ENCODE measurements at regions not wholly inside any gene's neighbourhood (a gene's known extent, or its start where the extent isn't known, plus 50 kb on each side); places are given as distances from the start of the nearest gene placed in this dataset.
"Not testable (repeated sequence)": the region's sequence is repeated elsewhere in the genome, so short reads cannot be mapped to it uniquely, and the experiment has no call there.

DNA sequence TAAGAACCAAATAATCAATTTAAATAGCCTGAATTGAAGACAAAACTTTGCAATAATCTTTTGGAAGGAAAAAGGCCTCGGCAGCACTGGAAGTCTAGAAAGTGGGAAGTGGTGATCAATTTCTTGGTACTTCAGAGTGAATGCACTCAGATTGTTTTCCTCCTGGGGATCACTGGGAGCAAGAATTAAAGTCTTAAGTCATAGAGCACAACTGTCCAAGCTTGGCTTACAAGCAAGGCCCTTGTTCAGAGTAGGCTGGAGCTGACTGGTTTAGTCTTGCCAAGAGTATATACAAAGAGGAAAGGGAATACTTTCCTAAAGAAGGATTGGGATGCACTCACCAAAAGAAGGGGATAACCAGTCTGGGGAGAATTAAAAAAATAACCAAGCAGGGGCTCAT, 637.1 kb downstream of the CCSER2 start:
- intact Hi-C loops (cut with micrococcal nuclease; ENCODE audit: unreplicated experiment) = no loop called here
- CTCF ChIA-PET = no interaction called here

DNA sequence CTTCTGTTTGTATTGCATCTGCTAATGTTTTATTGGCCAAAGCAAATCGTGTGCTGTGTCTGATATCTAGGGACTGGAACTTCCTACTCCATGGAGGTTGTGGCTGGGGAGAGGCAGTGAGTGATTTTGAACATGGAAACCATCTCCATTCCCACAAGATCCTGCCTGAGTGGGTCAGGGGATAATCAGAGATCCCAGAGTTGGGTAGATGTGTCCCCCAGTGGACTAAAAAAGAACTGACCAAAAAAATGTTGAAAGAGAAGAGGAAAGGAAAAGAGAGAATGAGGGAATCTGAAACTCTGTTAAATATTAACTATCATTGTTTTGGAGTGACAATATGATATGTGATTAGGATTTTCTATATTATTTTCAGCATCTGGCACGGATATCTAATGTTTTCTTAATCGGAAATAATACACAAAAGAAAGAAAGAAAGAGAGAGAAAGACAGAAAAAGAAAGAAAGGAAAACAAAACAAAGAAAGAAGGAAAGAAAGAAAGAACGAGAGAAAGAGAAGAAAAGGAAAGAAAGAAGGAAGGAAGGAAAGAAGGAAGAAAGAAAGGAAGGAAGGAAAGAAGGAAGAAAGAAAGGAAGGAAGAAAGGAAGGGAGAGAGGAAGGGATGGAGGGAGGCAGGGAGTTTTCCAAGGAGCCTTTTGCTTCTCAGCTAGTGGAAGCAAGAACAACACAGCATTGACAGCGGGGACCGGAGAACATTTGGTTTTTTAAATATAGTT, 638.5 kb downstream of the CCSER2 start:
- no TSS peak for BruUV-seq (replicated peaks)
- no peak overlapping the region for H3K4me3 Mint-ChIP-seq (ENCODE audit: low read depth, unreplicated experiment)
- H3K9me3 Mint-ChIP-seq (ENCODE audit: low read depth, unreplicated experiment) = peaks cover 4% of the 10 kb centered on the region
- no peaks in the 10 kb centered on the region for H3K36me3 Mint-ChIP-seq (ENCODE audit: insufficient read depth, unreplicated experiment)
- CTCF ChIA-PET = no interaction called here
- intact Hi-C loops (cut with micrococcal nuclease; ENCODE audit: unreplicated experiment) = no loop called here
- H3K4me1 Mint-ChIP-seq (ENCODE audit: low read depth, unreplicated experiment) = peaks cover 6% of the 10 kb centered on the region
- H3K27me3 Mint-ChIP-seq (ENCODE audit: unreplicated experiment) = no peaks in the 10 kb centered on the region
- TF ChIP-seq, protein P1, sequence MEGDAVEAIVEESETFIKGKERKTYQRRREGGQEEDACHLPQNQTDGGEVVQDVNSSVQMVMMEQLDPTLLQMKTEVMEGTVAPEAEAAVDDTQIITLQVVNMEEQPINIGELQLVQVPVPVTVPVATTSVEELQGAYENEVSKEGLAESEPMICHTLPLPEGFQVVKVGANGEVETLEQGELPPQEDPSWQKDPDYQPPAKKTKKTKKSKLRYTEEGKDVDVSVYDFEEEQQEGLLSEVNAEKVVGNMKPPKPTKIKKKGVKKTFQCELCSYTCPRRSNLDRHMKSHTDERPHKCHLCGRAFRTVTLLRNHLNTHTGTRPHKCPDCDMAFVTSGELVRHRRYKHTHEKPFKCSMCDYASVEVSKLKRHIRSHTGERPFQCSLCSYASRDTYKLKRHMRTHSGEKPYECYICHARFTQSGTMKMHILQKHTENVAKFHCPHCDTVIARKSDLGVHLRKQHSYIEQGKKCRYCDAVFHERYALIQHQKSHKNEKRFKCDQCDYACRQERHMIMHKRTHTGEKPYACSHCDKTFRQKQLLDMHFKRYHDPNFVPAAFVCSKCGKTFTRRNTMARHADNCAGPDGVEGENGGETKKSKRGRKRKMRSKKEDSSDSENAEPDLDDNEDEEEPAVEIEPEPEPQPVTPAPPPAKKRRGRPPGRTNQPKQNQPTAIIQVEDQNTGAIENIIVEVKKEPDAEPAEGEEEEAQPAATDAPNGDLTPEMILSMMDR (IDR thresholded peaks at IDR 0.05; ENCODE audit: unreplicated experiment) = no peak
- no peak overlapping the region for H3K27ac Mint-ChIP-seq (ENCODE audit: unreplicated experiment)
- no peak for DNase-seq

More for the DNA sequence above, 637.1 kb downstream of the CCSER2 start:
- Mint-ChIP-seq H3K9me3 (ENCODE audit: low read depth, unreplicated experiment) (peaks cover 4% of the 10 kb centered on the region), H3K36me3 (ENCODE audit: insufficient read depth, unreplicated experiment) (no peaks in the 10 kb centered on the region), H3K4me1 (ENCODE audit: low read depth, unreplicated experiment) (peaks cover 6% of the 10 kb centered on the region), H3K27me3 (ENCODE audit: unreplicated experiment) (no peaks in the 10 kb centered on the region), H3K27ac (ENCODE audit: unreplicated experiment) (no peak overlapping the region), H3K4me3 (ENCODE audit: low read depth, unreplicated experiment) (no peak overlapping the region)
- BruUV-seq (replicated peaks) = no TSS peak
- no peak for DNase-seq
- TF ChIP-seq, protein P1 (IDR thresholded peaks at IDR 0.05; ENCODE audit: unreplicated experiment) = no peak

DNA sequence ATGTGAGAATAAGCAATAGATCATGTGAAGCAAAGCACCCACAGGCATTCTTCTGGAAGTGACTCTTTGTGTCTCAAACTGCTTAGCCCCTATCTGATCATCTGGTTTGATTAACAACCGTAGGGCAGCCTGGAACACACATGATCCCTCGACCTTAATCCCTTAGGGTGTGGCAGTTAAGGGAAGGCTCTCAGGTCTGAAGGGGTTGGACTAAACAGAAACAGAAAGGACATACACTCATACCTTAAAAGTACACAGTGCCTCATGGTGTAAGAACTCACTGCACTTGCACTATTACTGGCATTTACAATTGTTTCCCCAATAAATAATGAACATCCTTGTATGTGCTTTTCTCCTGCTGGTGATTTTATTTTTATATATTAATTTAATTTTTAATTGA, 640.9 kb downstream of the CCSER2 start:
- H3K36me3 Mint-ChIP-seq (ENCODE audit: insufficient read depth, unreplicated experiment); CTCF ChIA-PET; H3K9me3 Mint-ChIP-seq (ENCODE audit: low read depth, unreplicated experiment); H3K4me3 Mint-ChIP-seq (ENCODE audit: low read depth, unreplicated experiment); H3K4me1 Mint-ChIP-seq (ENCODE audit: low read depth, unreplicated experiment); DNase-seq; intact Hi-C loops (cut with micrococcal nuclease; ENCODE audit: unreplicated experiment); H3K27me3 Mint-ChIP-seq (ENCODE audit: unreplicated experiment); BruUV-seq (replicated peaks); H3K27ac Mint-ChIP-seq (ENCODE audit: unreplicated experiment): not testable (repeated sequence)

DNA sequence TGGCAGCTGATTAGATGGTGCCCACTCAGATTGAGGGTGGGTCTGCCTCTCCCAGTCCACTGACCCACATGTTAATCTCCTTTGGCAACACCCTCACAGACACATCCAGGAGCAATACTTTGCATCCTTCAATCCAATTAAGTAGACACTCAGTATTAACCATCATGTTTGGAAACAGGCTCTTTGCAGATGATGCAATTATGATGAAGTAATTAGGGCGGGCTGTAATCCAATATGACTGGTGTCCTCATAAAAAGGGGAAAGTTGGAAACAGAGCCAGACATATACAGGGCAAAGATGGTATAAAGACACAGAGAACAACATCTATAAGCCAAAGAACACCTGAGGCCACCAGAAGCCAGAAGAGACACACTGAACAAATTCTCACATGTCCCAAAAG, 658.6 kb downstream of the CCSER2 start:
- Mint-ChIP-seq H3K36me3 (ENCODE audit: insufficient read depth, unreplicated experiment) (no peaks in the 10 kb centered on the region), H3K27me3 (ENCODE audit: unreplicated experiment) (no peaks in the 10 kb centered on the region), H3K9me3 (ENCODE audit: low read depth, unreplicated experiment) (no peaks in the 10 kb centered on the region), H3K4me1 (ENCODE audit: low read depth, unreplicated experiment) (no peaks in the 10 kb centered on the region), H3K4me3 (ENCODE audit: low read depth, unreplicated experiment) (no peak overlapping the region), H3K27ac (ENCODE audit: unreplicated experiment) (no peak overlapping the region)
- CTCF ChIA-PET = no interaction called here
- TF ChIP-seq, protein P1 (IDR thresholded peaks at IDR 0.05; ENCODE audit: unreplicated experiment) = no peak
- BruUV-seq (replicated peaks) = no TSS peak
- DNase-seq = no peak
- intact Hi-C loops (cut with micrococcal nuclease; ENCODE audit: unreplicated experiment) = no loop called here

DNA sequence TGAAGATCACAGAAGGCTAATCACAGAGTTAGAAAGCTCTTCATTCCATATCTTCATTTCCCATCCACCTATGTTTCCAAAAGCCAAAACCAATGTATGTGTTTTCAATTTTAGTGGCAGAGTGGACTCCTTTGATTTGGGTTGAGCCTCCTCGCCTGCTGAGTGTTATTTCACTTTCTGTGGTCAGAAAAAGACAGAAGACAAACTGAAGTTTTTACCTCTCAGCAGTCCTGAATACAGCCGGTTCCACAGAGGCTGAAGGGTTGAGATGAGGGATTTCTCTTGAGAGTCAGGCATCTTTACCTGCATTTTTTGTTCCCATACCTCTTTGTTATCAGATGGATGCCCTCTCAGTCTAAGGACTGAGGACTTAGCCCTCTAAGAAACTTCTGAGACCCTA, 659.6 kb downstream of the CCSER2 start:
- Mint-ChIP-seq H3K4me1 (ENCODE audit: low read depth, unreplicated experiment) (no peaks in the 10 kb centered on the region), H3K27me3 (ENCODE audit: unreplicated experiment) (no peaks in the 10 kb centered on the region), H3K27ac (ENCODE audit: unreplicated experiment) (no peak overlapping the region), H3K36me3 (ENCODE audit: insufficient read depth, unreplicated experiment) (no peaks in the 10 kb centered on the region), H3K9me3 (ENCODE audit: low read depth, unreplicated experiment) (no peaks in the 10 kb centered on the region), H3K4me3 (ENCODE audit: low read depth, unreplicated experiment) (no peak overlapping the region)
- intact Hi-C loops (cut with micrococcal nuclease; ENCODE audit: unreplicated experiment) = no loop called here
- DNase-seq = no peak
- TF ChIP-seq, protein P1 (IDR thresholded peaks at IDR 0.05; ENCODE audit: unreplicated experiment) = no peak
- BruUV-seq (replicated peaks) = no TSS peak
- CTCF ChIA-PET = no interaction called here
